CD14-positive monocyte (primary cell): ENCODE measurements at regions not wholly inside any gene's neighbourhood (a gene's known extent, or its start where the extent isn't known, plus 50 kb on each side); places are given as distances from the start of the nearest gene placed in this dataset.

Experiments used
- DNase-seq, 3 donors: peaks; one replicate each; pipeline ENCODE4 v3.0.0-alpha.2; 2011 to 2022
- H2AFZ ChIP-seq: 2 replicates; pipeline ENCODE4 v1.6.0; 2012; ENCODE audit warnings: mild to moderate bottlenecking, low read depth, low read length, inconsistent platforms; ENCODE audit not compliant: insufficient read depth, poor library complexity, severe bottlenecking
- H3K27ac ChIP-seq, 2 donors: 1 replicate in 1 of 2; 2 replicates in 1 of 2; pipeline ENCODE4 v1.5.1; 2012 to 2013; ENCODE audit warnings: low read length in 2 of 2, control low read depth in 1 of 2, inconsistent platforms in 1 of 2, low read depth in 1 of 2, mild to moderate bottlenecking in 1 of 2
- H3K27me3 ChIP-seq, 2 donors: one replicate each; pipeline versions ENCODE4 v1.6.0 to v1.6.1; 2011 to 2013; ENCODE audit warnings: low read length in 2 of 2; ENCODE audit not compliant: control insufficient read depth in 2 of 2, insufficient read depth in 2 of 2
- H3K36me3 ChIP-seq, 2 donors: replicated peaks in 1 of 2; 1 replicate in 1 of 2; 2 replicates in 1 of 2; pipeline versions ENCODE4 v1.5.1 to v1.6.1; 2012 to 2013; ENCODE audit warnings: low read length in 2 of 2, control low read depth in 1 of 2, inconsistent platforms in 1 of 2, mild to moderate bottlenecking in 1 of 2; ENCODE audit not compliant: insufficient read depth in 2 of 2, control insufficient read depth in 1 of 2
- H3K4me1 ChIP-seq, 2 donors: 1 replicate in 1 of 2; 2 replicates in 1 of 2; pipeline versions ENCODE4 v1.5.1 to v1.6.1; 2012 to 2013; ENCODE audit warnings: low read length in 2 of 2, control low read depth in 1 of 2, inconsistent platforms in 1 of 2, mild to moderate bottlenecking in 1 of 2, moderate library complexity in 1 of 2; ENCODE audit not compliant: insufficient read depth in 2 of 2, control insufficient read depth in 1 of 2
- H3K4me2 ChIP-seq: replicated peaks from 2 replicates; pipeline ENCODE3; 2012; ENCODE audit warnings: low read length, moderate library complexity, mild to moderate bottlenecking; ENCODE audit not compliant: poor library complexity, severe bottlenecking; ENCODE audit errors: extremely low read depth
- H3K4me3 ChIP-seq, 3 experiments: fragments of 200-600 bp in 1 of 3; sonication (generic) in 1 of 3; replicated peaks in 1 of 3; 1 replicate in 2 of 3; 2 replicates in 1 of 3; pipeline ENCODE4 v1.5.1; 2011 to 2013; ENCODE audit warnings: low read length in 3 of 3, mild to moderate bottlenecking in 3 of 3, control low read depth in 2 of 3, low read depth in 2 of 3, inconsistent platforms in 1 of 3, moderate library complexity in 1 of 3
- H3K79me2 ChIP-seq: 2 replicates; pipeline ENCODE4 v1.6.0; 2012; ENCODE audit warnings: mild to moderate bottlenecking, control low read depth, inconsistent platforms, low read length, moderate library complexity; ENCODE audit not compliant: insufficient read depth
- H3K9ac ChIP-seq: 2 replicates; pipeline ENCODE4 v1.6.0; 2017; ENCODE audit warnings: low read length, mild to moderate bottlenecking; ENCODE audit not compliant: insufficient read depth, poor library complexity, severe bottlenecking
- H3K9me3 ChIP-seq, 2 donors: replicated peaks in 1 of 2; 1 replicate in 1 of 2; 2 replicates in 1 of 2; pipeline versions ENCODE4 v1.5.1 to v1.6.1; 2012 to 2013; ENCODE audit warnings: low read length in 2 of 2, control low read depth in 1 of 2; ENCODE audit not compliant: control insufficient read depth in 1 of 2, insufficient read depth in 1 of 2
- H4K20me1 ChIP-seq: 2 replicates; pipeline ENCODE4 v1.6.0; 2012; ENCODE audit warnings: mild to moderate bottlenecking, low read length, control low read depth, moderate library complexity; ENCODE audit not compliant: insufficient read depth
- H3K27ac Mint-ChIP-seq, 7 donors: one replicate each; pipeline ENCODE4 v1.8.0; 2020; ENCODE audit warnings: mild to moderate bottlenecking in 7 of 7, mixed read lengths in 7 of 7, moderate library complexity in 6 of 7, inconsistent platforms in 2 of 7
- H3K27me3 Mint-ChIP-seq, 3 donors: one replicate each; pipeline ENCODE4 v1.8.0; 2021 to 2022; ENCODE audit warnings: low read depth in 3 of 3, mild to moderate bottlenecking in 3 of 3, mixed read lengths in 3 of 3, moderate library complexity in 3 of 3, inconsistent platforms in 1 of 3
- H3K36me3 Mint-ChIP-seq, 2 donors: one replicate each; pipeline ENCODE4 v1.8.0; 2020; ENCODE audit warnings: mixed read lengths in 2 of 2, inconsistent platforms in 1 of 2, mild to moderate bottlenecking in 1 of 2
- H3K4me1 Mint-ChIP-seq: one replicate; pipeline ENCODE4 v1.8.0; 2020; ENCODE audit warnings: mild to moderate bottlenecking, mixed read lengths
- H3K4me3 Mint-ChIP-seq, 2 donors: one replicate each; pipeline ENCODE4 v1.8.0; 2020; ENCODE audit warnings: mild to moderate bottlenecking in 2 of 2, mixed read lengths in 2 of 2, moderate library complexity in 1 of 2
- H3K9me3 Mint-ChIP-seq, 7 donors: one replicate each; pipeline ENCODE4 v1.8.0; 2020 to 2022; ENCODE audit warnings: mixed read lengths in 7 of 7, mild to moderate bottlenecking in 6 of 7, moderate library complexity in 6 of 7, inconsistent platforms in 2 of 7
- WGBS: methylation state at CpG from one replicate; pipeline ENCODE4 v1.1.5; 2013; ENCODE audit warnings: missing lambda C conversion rate; ENCODE audit not compliant: insufficient coverage; 5-methylcytosine and 5-hydroxymethylcytosine counted together
- intact Hi-C, 2 donors: fragments of 100-400 bp; cut with micrococcal nuclease; formaldehyde crosslinking; loops; one replicate each; pipeline versions ENCODE4 v1.15.0 to v1.15.1; 2023
- TF ChIP-seq, protein P1 (sequence below): fragments of 200-600 bp; IDR thresholded peaks from one replicate; pipeline ENCODE4 v1.8.0; 2022; ENCODE audit warnings: antibody characterized with exemption, mild to moderate bottlenecking

DNA sequence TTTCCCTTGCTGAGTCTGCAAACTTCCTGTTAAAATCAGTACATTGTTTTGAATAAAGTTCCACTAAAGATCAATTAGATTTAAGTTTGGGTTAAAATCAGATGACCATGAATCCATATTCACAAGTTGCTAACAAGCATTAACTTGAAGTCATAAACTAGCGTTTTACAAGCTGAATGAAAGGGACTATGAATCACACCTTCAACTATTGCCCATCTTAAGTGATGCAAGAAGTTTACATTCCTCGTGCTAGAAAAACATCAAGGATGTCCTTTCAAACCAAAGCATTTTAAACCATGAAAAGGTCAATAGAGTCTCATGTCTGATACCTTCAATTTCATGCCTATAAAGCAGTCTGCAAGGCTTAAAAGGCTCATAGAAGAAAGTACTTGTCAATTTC, 257.2 kb upstream of the SYT4 start:
- Histone ChIP-seq H3K9ac (no peak overlapping the region), H3K27ac (no peak overlapping the region), H3K79me2 (no peaks in the 10 kb centered on the region), H3K36me3 (no peaks in the 10 kb centered on the region), H3K4me1 (no peaks in the 10 kb centered on the region), H2AFZ (no peak overlapping the region), H3K27me3 (no peaks in the 10 kb centered on the region), H3K4me2 (no peak overlapping the region), H3K9me3 (no peaks in the 10 kb centered on the region), H3K4me3 (no peak overlapping the region), H4K20me1 (no peaks in the 10 kb centered on the region)
- TF ChIP-seq, protein P1, sequence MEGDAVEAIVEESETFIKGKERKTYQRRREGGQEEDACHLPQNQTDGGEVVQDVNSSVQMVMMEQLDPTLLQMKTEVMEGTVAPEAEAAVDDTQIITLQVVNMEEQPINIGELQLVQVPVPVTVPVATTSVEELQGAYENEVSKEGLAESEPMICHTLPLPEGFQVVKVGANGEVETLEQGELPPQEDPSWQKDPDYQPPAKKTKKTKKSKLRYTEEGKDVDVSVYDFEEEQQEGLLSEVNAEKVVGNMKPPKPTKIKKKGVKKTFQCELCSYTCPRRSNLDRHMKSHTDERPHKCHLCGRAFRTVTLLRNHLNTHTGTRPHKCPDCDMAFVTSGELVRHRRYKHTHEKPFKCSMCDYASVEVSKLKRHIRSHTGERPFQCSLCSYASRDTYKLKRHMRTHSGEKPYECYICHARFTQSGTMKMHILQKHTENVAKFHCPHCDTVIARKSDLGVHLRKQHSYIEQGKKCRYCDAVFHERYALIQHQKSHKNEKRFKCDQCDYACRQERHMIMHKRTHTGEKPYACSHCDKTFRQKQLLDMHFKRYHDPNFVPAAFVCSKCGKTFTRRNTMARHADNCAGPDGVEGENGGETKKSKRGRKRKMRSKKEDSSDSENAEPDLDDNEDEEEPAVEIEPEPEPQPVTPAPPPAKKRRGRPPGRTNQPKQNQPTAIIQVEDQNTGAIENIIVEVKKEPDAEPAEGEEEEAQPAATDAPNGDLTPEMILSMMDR, result no peak
- intact Hi-C loops, result no loop called here
- H3K36me3 Mint-ChIP-seq, result no peaks in the 10 kb centered on the region
- H3K4me1 Mint-ChIP-seq, result no peaks in the 10 kb centered on the region
- no peak overlapping the region for H3K27ac Mint-ChIP-seq
- H3K4me3 Mint-ChIP-seq, result no peak overlapping the region
- WGBS, result 100% methylated on average over 1 of the region's 2 CpGs
- peaks cover 0 to 3% (median 0%) of the 10 kb centered on the region in 7 donors for H3K9me3 Mint-ChIP-seq
- peaks cover 0 to 2% (median 2%) of the 10 kb centered on the region in 3 donors for H3K27me3 Mint-ChIP-seq
- no peak for DNase-seq

DNA sequence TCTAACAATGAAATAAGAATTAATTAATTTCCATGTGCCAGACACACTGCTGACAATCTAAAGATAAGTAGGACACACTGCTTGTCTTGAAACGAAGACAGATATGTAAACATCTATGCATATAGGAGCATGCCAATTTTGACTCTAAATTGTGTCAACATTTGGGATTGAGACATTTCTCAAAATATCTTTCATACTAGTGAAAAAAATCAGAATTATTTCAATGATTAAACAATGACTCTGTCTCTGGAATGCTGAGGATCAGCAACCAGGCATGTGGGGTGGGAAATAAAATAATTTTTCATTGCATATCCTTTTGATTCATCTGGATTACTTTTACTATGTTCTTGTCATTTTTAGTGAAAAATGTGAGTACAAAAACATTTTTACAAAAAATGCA, 262.6 kb upstream of the SYT4 start:
- no peak overlapping the region for H3K4me3 Mint-ChIP-seq
- H3K79me2 ChIP-seq, result no peaks in the 10 kb centered on the region
- H3K4me1 Mint-ChIP-seq, result no peaks in the 10 kb centered on the region
- TF ChIP-seq, protein P1, result no peak
- H3K27ac ChIP-seq, result no peak overlapping the region
- WGBS, result no CpG with 5 or more reads among the region's 1 CpG
- no peak overlapping the region for H3K4me3 ChIP-seq
- no peak for DNase-seq
- no peaks in the 10 kb centered on the region for H3K36me3 Mint-ChIP-seq
- H3K27me3 Mint-ChIP-seq, result peaks cover 0 to 2% (median 2%) of the 10 kb centered on the region in 3 donors
- no peaks in the 10 kb centered on the region for H4K20me1 ChIP-seq
- no peaks in the 10 kb centered on the region for H3K36me3 ChIP-seq
- no peak overlapping the region for H3K9ac ChIP-seq
- H3K9me3 ChIP-seq, result no peaks in the 10 kb centered on the region
- H3K27me3 ChIP-seq, result no peaks in the 10 kb centered on the region
- intact Hi-C loops, result no loop called here
- H3K4me2 ChIP-seq, result no peak overlapping the region
- H3K9me3 Mint-ChIP-seq, result peaks cover 0 to 3% (median 0%) of the 10 kb centered on the region in 7 donors
- H3K4me1 ChIP-seq, result no peaks in the 10 kb centered on the region
- no peak overlapping the region for H2AFZ ChIP-seq
- H3K27ac Mint-ChIP-seq, result no peak overlapping the region
